Stomach (tissue), 4 donors: ENCODE measurements at regions not wholly inside any gene's neighbourhood (a gene's known extent, or its start where the extent isn't known, plus 50 kb on each side); places are given as distances from the start of the nearest gene placed in this dataset.

ENCODE experiments used
- POLR2AphosphoS5 ChIP-seq, 3 donors: sonication (generic); formaldehyde crosslinking; IDR thresholded peaks; one replicate each; pipeline ENCODE4 v1.6.1; 2016; ENCODE audit warnings: antibody characterized with exemption in 3 of 3
- TF ChIP-seq, protein P1 (sequence below), 7 experiments: fragments of 450-650 bp in 4 of 7; fragments of 200-600 bp in 3 of 7; sonication (generic) in 3 of 7; IDR thresholded peaks; one replicate each; pipeline ENCODE4 v1.5.1; 2016 to 2019; ENCODE audit warnings: antibody characterized with exemption in 7 of 7, control low read depth in 2 of 7, mild to moderate bottlenecking in 1 of 7

DNA sequence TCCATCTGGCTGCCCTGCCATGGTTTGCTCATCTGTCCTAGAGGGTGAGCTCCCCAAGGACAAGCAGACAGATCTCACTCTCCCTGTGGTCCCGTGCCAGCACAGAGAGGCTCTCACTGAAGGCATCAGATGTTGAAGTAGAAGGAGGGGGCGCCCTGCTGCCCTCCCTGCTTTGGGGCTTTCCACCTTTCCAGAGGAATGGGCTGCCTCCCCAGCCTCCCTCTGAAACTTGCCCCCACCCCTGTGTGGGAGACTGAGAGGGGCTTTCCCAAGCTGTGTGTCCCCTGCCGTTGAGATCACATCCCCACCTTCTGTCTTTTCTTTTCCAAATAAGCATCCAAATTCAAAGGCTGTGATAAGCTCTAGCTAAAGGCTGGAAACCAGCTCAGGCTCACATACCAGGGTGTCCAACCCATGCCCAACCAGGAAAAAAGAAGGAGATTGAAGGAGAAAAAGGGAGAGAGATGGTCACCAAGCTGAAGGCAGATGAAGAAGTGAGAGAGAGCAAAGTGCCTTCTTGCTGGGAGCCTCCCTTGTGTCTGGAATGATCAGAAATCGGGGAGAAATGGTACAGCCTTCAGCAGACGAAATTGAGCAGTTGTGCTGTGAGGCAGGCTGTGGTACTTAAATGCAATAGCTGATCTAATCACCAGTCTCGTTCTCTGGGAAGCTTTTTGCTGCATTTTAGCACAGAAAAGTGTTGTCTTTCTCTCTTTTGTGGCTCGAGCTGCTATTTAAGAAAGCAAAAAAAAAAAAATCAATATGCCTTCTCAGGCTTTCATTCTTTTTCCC, 145.9 kb upstream of the LHX1 start:
- TF ChIP-seq, protein P1, sequence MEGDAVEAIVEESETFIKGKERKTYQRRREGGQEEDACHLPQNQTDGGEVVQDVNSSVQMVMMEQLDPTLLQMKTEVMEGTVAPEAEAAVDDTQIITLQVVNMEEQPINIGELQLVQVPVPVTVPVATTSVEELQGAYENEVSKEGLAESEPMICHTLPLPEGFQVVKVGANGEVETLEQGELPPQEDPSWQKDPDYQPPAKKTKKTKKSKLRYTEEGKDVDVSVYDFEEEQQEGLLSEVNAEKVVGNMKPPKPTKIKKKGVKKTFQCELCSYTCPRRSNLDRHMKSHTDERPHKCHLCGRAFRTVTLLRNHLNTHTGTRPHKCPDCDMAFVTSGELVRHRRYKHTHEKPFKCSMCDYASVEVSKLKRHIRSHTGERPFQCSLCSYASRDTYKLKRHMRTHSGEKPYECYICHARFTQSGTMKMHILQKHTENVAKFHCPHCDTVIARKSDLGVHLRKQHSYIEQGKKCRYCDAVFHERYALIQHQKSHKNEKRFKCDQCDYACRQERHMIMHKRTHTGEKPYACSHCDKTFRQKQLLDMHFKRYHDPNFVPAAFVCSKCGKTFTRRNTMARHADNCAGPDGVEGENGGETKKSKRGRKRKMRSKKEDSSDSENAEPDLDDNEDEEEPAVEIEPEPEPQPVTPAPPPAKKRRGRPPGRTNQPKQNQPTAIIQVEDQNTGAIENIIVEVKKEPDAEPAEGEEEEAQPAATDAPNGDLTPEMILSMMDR (IDR thresholded peaks at IDR 0.05) = no peak
- no peak for TF ChIP-seq POLR2AphosphoS5 (IDR thresholded peaks at IDR 0.05)
